ENCODE measurements at regions not wholly inside any gene's neighbourhood (a gene's known extent, or its start where the extent isn't known, plus 50 kb on each side); places are given as distances from the start of the nearest gene placed in this dataset.

GRCh38 chr20:57769756-57770155 lies 59.9 kb upstream of the PMEPA1 start:
- DNase-seq (ENCODE audit: low read depth), result no peak
- no peak for TF ChIP-seq CTCF (IDR thresholded peaks at IDR 0.05; ENCODE audit: insufficient read depth, low read depth, low read length, missing control alignments)
- no peak overlapping the region for H3K4me3 ChIP-seq (ENCODE audit: low read length)

- H3K4me3 ChIP-seq (ENCODE audit: low read length), result no peak overlapping the region
- TF ChIP-seq CTCF (IDR thresholded peaks at IDR 0.05; ENCODE audit: insufficient read depth, low read depth, low read length, missing control alignments), result no peak
- DNase-seq (ENCODE audit: low read depth), result no peak
Observed at GRCh38 chr20:57768519-57768918, 58.7 kb upstream of the PMEPA1 start.

GRCh38 chr20:57767441-57767840 lies 57.6 kb upstream of the PMEPA1 start:
- no peak for DNase-seq (ENCODE audit: low read depth)
- no peak for TF ChIP-seq CTCF (IDR thresholded peaks at IDR 0.05; ENCODE audit: insufficient read depth, low read depth, low read length, missing control alignments)
- H3K4me3 ChIP-seq (ENCODE audit: low read length), result no peak overlapping the region

GRCh38 chr20:57763235-57763595 lies 53.4 kb upstream of the PMEPA1 start:
- no peak overlapping the region for H3K4me3 ChIP-seq (ENCODE audit: low read length)
- no peak for DNase-seq (ENCODE audit: low read depth)
- TF ChIP-seq CTCF (IDR thresholded peaks at IDR 0.05; ENCODE audit: insufficient read depth, low read depth, low read length, missing control alignments), result no peak

GRCh38 chr20:57762531-57763234 lies 52.9 kb upstream of the PMEPA1 start:
- H3K4me3 ChIP-seq (ENCODE audit: low read length), result no peak overlapping the region
- DNase-seq (ENCODE audit: low read depth), result no peak
- TF ChIP-seq CTCF (IDR thresholded peaks at IDR 0.05; ENCODE audit: insufficient read depth, low read depth, low read length, missing control alignments), result no peak

GRCh38 chr20:57761413-57761734 lies 51.6 kb upstream of the PMEPA1 start:
- TF ChIP-seq CTCF (IDR thresholded peaks at IDR 0.05; ENCODE audit: insufficient read depth, low read depth, low read length, missing control alignments), result no peak
- DNase-seq (ENCODE audit: low read depth), result no peak
- H3K4me3 ChIP-seq (ENCODE audit: low read length), result no peak overlapping the region

GRCh38 chr20:57760698-57761412 lies 51.0 kb upstream of the PMEPA1 start:
- no peak for TF ChIP-seq CTCF (IDR thresholded peaks at IDR 0.05; ENCODE audit: insufficient read depth, low read depth, low read length, missing control alignments)
- no peak overlapping the region for H3K4me3 ChIP-seq (ENCODE audit: low read length)
- peak; percentile 43 for DNase-seq (ENCODE audit: low read depth)
